ENCODE measurements at regions not wholly inside any gene's neighbourhood (a gene's known extent, or its start where the extent isn't known, plus 50 kb on each side); places are given as distances from the start of the nearest gene placed in this dataset.

DNA sequence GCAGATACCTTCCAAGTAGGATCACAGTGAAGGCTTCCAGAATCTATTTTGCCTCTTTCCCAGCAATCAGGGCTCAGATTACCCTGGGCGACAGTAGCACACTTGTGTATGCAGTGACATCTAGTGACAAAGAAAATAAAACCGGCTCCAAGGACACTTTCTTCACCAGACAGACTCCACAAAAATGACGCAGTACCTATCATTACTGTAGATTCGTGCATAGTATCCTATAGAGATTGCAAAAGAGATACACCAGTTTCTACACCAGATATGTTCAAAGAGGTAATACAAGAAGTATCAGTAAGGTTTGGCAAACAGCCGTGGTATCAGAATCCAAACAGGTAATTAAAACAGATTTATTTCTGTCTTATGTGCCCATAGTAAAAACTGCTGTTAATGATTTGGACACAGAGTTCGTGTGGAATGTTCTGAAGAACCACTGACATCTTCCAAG, 600.4 kb upstream of the JAG1 start (continued):
- TF ChIP-seq, protein P1, sequence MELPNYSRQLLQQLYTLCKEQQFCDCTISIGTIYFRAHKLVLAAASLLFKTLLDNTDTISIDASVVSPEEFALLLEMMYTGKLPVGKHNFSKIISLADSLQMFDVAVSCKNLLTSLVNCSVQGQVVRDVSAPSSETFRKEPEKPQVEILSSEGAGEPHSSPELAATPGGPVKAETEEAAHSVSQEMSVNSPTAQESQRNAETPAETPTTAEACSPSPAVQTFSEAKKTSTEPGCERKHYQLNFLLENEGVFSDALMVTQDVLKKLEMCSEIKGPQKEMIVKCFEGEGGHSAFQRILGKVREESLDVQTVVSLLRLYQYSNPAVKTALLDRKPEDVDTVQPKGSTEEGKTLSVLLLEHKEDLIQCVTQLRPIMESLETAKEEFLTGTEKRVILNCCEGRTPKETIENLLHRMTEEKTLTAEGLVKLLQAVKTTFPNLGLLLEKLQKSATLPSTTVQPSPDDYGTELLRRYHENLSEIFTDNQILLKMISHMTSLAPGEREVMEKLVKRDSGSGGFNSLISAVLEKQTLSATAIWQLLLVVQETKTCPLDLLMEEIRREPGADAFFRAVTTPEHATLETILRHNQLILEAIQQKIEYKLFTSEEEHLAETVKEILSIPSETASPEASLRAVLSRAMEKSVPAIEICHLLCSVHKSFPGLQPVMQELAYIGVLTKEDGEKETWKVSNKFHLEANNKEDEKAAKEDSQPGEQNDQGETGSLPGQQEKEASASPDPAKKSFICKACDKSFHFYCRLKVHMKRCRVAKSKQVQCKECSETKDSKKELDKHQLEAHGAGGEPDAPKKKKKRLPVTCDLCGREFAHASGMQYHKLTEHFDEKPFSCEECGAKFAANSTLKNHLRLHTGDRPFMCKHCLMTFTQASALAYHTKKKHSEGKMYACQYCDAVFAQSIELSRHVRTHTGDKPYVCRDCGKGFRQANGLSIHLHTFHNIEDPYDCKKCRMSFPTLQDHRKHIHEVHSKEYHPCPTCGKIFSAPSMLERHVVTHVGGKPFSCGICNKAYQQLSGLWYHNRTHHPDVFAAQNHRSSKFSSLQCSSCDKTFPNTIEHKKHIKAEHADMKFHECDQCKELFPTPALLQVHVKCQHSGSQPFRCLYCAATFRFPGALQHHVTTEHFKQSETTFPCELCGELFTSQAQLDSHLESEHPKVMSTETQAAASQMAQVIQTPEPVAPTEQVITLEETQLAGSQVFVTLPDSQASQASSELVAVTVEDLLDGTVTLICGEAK (IDR thresholded peaks at IDR 0.05) = no peak
- TF ChIP-seq, protein P1 (CRISPR knock-in tag; IDR thresholded peaks at IDR 0.05) = no peak
- TF ChIP-seq BHLHE40 (IDR thresholded peaks at IDR 0.05; ENCODE audit: low read length) = no peak
- TF ChIP-seq BCL6 (CRISPR knock-in tag; IDR thresholded peaks at IDR 0.05) = no peak
- peak; percentile 95 for TF ChIP-seq SMC3 (IDR thresholded peaks at IDR 0.05; ENCODE audit: low read length)
- 0 out of 2 replicates have a peak, but pooled peaks have one; percentile 26 for TF ChIP-seq CREB1 (IDR thresholded peaks at IDR 0.05)
- TF ChIP-seq CREB1 (CRISPR knock-in tag; IDR thresholded peaks at IDR 0.05) = no peak
- peak; percentile 41; the same call in 1 of the 2 replicates for TF ChIP-seq ZNF124 (CRISPR knock-in tag; IDR thresholded peaks at IDR 0.05)
- no peak for TF ChIP-seq KDM6A (CRISPR knock-in tag; IDR thresholded peaks at IDR 0.05; ENCODE audit: low read depth)
- no peak for TF ChIP-seq THAP11 (CRISPR knock-in tag; IDR thresholded peaks at IDR 0.05)
- 0 out of 2 replicates have a peak, but pooled peaks have one; percentile 30 for TF ChIP-seq SAP130 (CRISPR knock-in tag; IDR thresholded peaks at IDR 0.05; ENCODE audit: low read depth)
- TF ChIP-seq RXRB (CRISPR knock-in tag; IDR thresholded peaks at IDR 0.05; ENCODE audit: borderline replicate concordance) = no peak
- TF ChIP-seq, protein P2, sequence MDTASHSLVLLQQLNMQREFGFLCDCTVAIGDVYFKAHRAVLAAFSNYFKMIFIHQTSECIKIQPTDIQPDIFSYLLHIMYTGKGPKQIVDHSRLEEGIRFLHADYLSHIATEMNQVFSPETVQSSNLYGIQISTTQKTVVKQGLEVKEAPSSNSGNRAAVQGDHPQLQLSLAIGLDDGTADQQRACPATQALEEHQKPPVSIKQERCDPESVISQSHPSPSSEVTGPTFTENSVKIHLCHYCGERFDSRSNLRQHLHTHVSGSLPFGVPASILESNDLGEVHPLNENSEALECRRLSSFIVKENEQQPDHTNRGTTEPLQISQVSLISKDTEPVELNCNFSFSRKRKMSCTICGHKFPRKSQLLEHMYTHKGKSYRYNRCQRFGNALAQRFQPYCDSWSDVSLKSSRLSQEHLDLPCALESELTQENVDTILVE (CRISPR knock-in tag; IDR thresholded peaks at IDR 0.05) = peak; percentile 50; the same call in 1 of the 2 replicates
- peak; percentile 95 for TF ChIP-seq SIX1 (CRISPR knock-in tag; IDR thresholded peaks at IDR 0.05; ENCODE audit: borderline replicate concordance)
- TF ChIP-seq ZKSCAN8 (CRISPR knock-in tag; IDR thresholded peaks at IDR 0.05; ENCODE audit: borderline replicate concordance) = 0 out of 2 replicates have a peak, but pooled peaks have one; percentile 36
- no peak for TF ChIP-seq ZNF367 (CRISPR knock-in tag; IDR thresholded peaks at IDR 0.05; ENCODE audit: borderline replicate concordance)
- 0 out of 2 replicates have a peak, but pooled peaks have one; percentile 44 for TF ChIP-seq MAF1 (CRISPR knock-in tag; IDR thresholded peaks at IDR 0.05; ENCODE audit: borderline replicate concordance)
- no peak for TF ChIP-seq MAZ (IDR thresholded peaks at IDR 0.05; ENCODE audit: borderline replicate concordance, low read depth, low read length)
- no peak for TF ChIP-seq MAZ (CRISPR knock-in tag; IDR thresholded peaks at IDR 0.05; ENCODE audit: low read depth)
